PC-9 (cell line): ENCODE measurements at regions not wholly inside any gene's neighbourhood (a gene's known extent, or its start where the extent isn't known, plus 50 kb on each side); places are given as distances from the start of the nearest gene placed in this dataset.
"Not testable (repeated sequence)": the region's sequence is repeated elsewhere in the genome, so short reads cannot be mapped to it uniquely, and the experiment has no call there.

Source experiments
- EZH2 ChIP-seq: fragments of 200-600 bp; sonication (generic); IDR thresholded peaks from 2 replicates; pipeline ENCODE4 v1.8.0; 2017; ENCODE audit warnings: antibody characterized with exemption, low read depth
- TF ChIP-seq, protein P1 (sequence below): fragments of 200-600 bp; sonication (generic); conservative IDR thresholded peaks from 2 replicates; pipeline ENCODE4 v1.6.1; 2017; ENCODE audit warnings: mixed run types, antibody characterized with exemption, mild to moderate bottlenecking, moderate library complexity

DNA sequence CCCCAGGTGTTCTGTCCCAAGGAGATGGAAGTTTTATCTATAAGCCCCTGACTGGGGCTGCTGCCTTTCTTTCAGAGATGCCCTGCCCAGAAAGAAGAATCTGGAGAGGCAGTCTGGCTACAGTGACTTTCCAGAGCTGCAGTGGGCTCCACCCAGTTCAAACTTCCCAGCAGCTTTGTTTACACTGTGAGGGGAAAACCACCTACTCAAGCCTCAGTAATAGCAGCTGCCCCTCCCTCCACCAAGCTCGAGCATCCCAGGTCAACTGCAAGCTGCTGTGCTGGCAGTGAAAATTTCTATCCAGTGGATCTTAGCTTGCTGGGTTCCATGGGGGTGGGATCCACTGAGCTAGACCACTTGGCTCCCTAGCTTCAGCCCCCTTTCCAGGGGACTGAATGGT lies 125.0 kb downstream of the TRIM42 start:
- TF ChIP-seq, protein P1, sequence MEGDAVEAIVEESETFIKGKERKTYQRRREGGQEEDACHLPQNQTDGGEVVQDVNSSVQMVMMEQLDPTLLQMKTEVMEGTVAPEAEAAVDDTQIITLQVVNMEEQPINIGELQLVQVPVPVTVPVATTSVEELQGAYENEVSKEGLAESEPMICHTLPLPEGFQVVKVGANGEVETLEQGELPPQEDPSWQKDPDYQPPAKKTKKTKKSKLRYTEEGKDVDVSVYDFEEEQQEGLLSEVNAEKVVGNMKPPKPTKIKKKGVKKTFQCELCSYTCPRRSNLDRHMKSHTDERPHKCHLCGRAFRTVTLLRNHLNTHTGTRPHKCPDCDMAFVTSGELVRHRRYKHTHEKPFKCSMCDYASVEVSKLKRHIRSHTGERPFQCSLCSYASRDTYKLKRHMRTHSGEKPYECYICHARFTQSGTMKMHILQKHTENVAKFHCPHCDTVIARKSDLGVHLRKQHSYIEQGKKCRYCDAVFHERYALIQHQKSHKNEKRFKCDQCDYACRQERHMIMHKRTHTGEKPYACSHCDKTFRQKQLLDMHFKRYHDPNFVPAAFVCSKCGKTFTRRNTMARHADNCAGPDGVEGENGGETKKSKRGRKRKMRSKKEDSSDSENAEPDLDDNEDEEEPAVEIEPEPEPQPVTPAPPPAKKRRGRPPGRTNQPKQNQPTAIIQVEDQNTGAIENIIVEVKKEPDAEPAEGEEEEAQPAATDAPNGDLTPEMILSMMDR, result not testable (repeated sequence)
- not testable (repeated sequence) for TF ChIP-seq EZH2
